ENCODE measurements at regions not wholly inside any gene's neighbourhood (a gene's known extent, or its start where the extent isn't known, plus 50 kb on each side); places are given as distances from the start of the nearest gene placed in this dataset.

DNA sequence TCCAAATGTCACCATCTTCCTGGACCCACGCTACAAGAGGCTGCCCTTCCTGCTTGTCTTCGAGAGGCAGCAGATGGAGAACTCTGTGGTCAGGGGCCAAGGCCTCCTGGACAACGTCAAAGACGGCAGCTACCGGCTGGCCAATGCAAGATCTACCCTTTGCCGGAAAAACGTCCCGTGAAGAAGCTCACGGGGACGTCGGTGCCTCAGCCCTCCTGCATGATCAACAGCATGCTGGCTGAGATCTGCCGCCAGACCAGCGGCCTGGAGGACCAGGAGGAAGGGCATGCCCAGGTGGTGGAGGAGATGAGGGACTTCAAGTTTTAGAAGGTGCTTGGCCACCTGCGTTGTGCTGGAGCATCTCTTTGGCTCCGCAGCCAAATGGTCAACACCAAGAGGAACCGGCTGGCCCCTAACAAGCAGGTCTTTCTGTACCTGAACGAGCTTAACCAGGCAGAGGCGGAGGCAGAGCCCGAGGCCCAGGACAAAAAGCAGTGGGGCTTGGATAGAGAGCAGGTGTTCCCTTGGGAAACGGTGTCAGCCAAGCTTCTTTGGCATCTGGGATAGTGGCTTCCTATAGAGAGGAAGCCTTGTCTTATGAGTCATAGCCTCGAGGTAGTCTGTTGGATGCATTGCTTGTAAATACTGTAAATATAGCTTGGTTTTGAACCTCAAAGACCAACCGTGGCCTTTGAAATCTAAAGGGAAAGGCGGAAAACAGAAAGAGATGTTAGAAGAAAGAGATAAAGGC is 94.8 kb upstream of the ELOVL6 start:
- H3F3A ChIP-seq (ENCODE audit: insufficient read depth, low read depth) = peaks cover 9% of the 10 kb centered on the region
- no peaks in the 10 kb centered on the region for H3K79me2 ChIP-seq (ENCODE audit: low read depth)
- CTCF ChIA-PET = interaction anchor here (0.6 kb wide), 1 partner anchor 18 kb away, joined by 3 read pairs; no protein-coding TSS in a partner anchor
- intact Hi-C loops (cut with micrococcal nuclease; ENCODE audit: unreplicated experiment) = loop anchor here (10.0 kb wide), 1 partner anchor 98 kb away; the partner anchor contains the start of gene ELOVL6
- POLR2A ChIA-PET (ENCODE audit: unreplicated experiment) = no interaction called here
- H3K9me3 ChIP-seq (ENCODE audit: insufficient read depth, low read depth) = no peaks in the 10 kb centered on the region
- no peak overlapping the region for H3K4me2 ChIP-seq
- H4K20me1 ChIP-seq (ENCODE audit: insufficient read depth) = no peaks in the 10 kb centered on the region
- H3K27me3 ChIP-seq (ENCODE audit: insufficient read depth, low read depth) = no peaks in the 10 kb centered on the region
- no peak overlapping the region for H3K4me3 ChIP-seq
- DNase-seq = no peak
- H3K27ac ChIP-seq = peak overlapping the region; percentile 67; the same call in 1 of the 2 replicates
- no peaks in the 10 kb centered on the region for H3K9me2 ChIP-seq (ENCODE audit: insufficient read depth)
- peaks cover 15% of the 10 kb centered on the region for H3K4me1 ChIP-seq (replicated peaks; ENCODE audit: insufficient read depth)
- BruUV-seq (replicated peaks) = no TSS peak
- H2AFZ ChIP-seq = no peak overlapping the region
- TF ChIP-seq EZH2 (IDR thresholded peaks at IDR 0.05; ENCODE audit: low read depth) = no peak
- TF ChIP-seq, protein P1, sequence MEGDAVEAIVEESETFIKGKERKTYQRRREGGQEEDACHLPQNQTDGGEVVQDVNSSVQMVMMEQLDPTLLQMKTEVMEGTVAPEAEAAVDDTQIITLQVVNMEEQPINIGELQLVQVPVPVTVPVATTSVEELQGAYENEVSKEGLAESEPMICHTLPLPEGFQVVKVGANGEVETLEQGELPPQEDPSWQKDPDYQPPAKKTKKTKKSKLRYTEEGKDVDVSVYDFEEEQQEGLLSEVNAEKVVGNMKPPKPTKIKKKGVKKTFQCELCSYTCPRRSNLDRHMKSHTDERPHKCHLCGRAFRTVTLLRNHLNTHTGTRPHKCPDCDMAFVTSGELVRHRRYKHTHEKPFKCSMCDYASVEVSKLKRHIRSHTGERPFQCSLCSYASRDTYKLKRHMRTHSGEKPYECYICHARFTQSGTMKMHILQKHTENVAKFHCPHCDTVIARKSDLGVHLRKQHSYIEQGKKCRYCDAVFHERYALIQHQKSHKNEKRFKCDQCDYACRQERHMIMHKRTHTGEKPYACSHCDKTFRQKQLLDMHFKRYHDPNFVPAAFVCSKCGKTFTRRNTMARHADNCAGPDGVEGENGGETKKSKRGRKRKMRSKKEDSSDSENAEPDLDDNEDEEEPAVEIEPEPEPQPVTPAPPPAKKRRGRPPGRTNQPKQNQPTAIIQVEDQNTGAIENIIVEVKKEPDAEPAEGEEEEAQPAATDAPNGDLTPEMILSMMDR (conservative IDR thresholded peaks at IDR 0.05) = no peak
- no peaks in the 10 kb centered on the region for H3K36me3 ChIP-seq (ENCODE audit: low read depth)

DNA sequence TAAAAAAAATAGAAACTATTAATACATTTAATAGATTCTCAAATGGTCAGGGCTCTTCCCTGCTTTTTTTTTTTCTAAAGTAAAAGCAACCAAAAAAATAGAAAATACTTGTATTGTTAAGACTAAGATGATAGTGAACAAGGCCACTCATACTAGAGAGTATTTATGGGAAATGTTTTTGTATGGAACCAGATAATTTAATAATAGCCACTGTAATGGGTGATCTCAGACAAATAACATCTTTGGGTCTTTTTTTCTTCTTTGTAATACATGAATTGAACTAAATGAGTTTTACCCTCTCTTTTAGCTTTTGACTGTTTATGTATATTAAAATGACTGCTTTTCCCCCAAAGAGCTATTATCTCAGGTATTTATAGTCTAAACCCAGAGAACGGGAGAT is 92.1 kb upstream of the ELOVL6 start:
- no peak overlapping the region for H3K27ac ChIP-seq

DNA sequence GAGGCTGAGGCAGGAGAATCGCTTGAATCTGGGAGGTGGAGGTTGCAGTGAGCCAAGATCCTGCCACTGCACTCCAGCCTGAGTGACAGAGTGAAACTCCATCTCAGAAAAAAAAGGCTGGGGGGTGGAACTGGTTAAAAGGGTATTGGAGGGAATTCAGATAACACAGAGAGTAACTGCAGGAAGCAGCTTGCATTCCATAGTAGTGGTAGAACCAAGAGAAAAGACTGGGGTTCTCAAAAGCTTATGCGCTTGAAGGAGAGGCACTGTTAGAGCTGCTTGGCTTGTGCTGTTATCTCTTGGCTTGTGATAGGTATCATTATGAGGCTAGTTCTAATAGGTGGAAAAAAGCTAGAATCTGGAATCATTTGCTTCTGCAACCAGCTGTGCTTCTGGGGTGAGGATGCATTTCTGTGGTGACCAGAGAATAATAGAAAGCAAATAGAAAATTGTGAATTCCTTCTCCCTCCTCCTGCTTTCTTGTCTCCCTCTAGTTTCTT is 91.2 kb upstream of the ELOVL6 start:
- no peak for TF ChIP-seq EZH2 (IDR thresholded peaks at IDR 0.05; ENCODE audit: low read depth)
- TF ChIP-seq, protein P1 (conservative IDR thresholded peaks at IDR 0.05) = no peak
- H3K27ac ChIP-seq = no peak overlapping the region
- no peaks in the 10 kb centered on the region for H3K9me2 ChIP-seq (ENCODE audit: insufficient read depth)
- peaks cover 14% of the 10 kb centered on the region; the same call in 1 of the 2 replicates for H3K4me1 ChIP-seq (replicated peaks; ENCODE audit: insufficient read depth)
- no peaks in the 10 kb centered on the region for H3K36me3 ChIP-seq (ENCODE audit: low read depth)
- H4K20me1 ChIP-seq (ENCODE audit: insufficient read depth) = no peaks in the 10 kb centered on the region
- CTCF ChIA-PET = no interaction called here
- no TSS peak for BruUV-seq (replicated peaks)
- no peak overlapping the region for H3K4me3 ChIP-seq
- H3K9me3 ChIP-seq (ENCODE audit: insufficient read depth, low read depth) = no peaks in the 10 kb centered on the region
- peaks cover 9% of the 10 kb centered on the region for H3F3A ChIP-seq (ENCODE audit: insufficient read depth, low read depth)
- POLR2A ChIA-PET (ENCODE audit: unreplicated experiment) = no interaction called here
- H2AFZ ChIP-seq = no peak overlapping the region
- no peaks in the 10 kb centered on the region for H3K27me3 ChIP-seq (ENCODE audit: insufficient read depth, low read depth)
- H3K4me2 ChIP-seq = no peak overlapping the region
- no peaks in the 10 kb centered on the region for H3K79me2 ChIP-seq (ENCODE audit: low read depth)
- no peak for DNase-seq
- intact Hi-C loops (cut with micrococcal nuclease; ENCODE audit: unreplicated experiment) = loop anchor here (10.0 kb wide), 1 partner anchor 95 kb away; the partner anchor contains the start of gene ELOVL6

More for the DNA sequence above, 92.1 kb upstream of the ELOVL6 start:
- no peaks in the 10 kb centered on the region for H3K27me3 ChIP-seq (ENCODE audit: insufficient read depth, low read depth)
- no peak overlapping the region for H3K4me3 ChIP-seq
- no peak overlapping the region for H2AFZ ChIP-seq
- CTCF ChIA-PET = no interaction called here
- DNase-seq = no peak
- no peak overlapping the region for H3K4me2 ChIP-seq
- TF ChIP-seq, protein P1 (conservative IDR thresholded peaks at IDR 0.05) = no peak
- no peak for TF ChIP-seq EZH2 (IDR thresholded peaks at IDR 0.05; ENCODE audit: low read depth)
- intact Hi-C loops (cut with micrococcal nuclease; ENCODE audit: unreplicated experiment) = loop anchor here (10.0 kb wide), 1 partner anchor 96 kb away; the partner anchor contains the start of gene ELOVL6
- no peaks in the 10 kb centered on the region for H3K9me2 ChIP-seq (ENCODE audit: insufficient read depth)
- no peaks in the 10 kb centered on the region for H3K36me3 ChIP-seq (ENCODE audit: low read depth)
- no TSS peak for BruUV-seq (replicated peaks)
- H3K9me3 ChIP-seq (ENCODE audit: insufficient read depth, low read depth) = no peaks in the 10 kb centered on the region
- H3K79me2 ChIP-seq (ENCODE audit: low read depth) = no peaks in the 10 kb centered on the region
- H3F3A ChIP-seq (ENCODE audit: insufficient read depth, low read depth) = peaks cover 9% of the 10 kb centered on the region
- H3K4me1 ChIP-seq (replicated peaks; ENCODE audit: insufficient read depth) = peaks cover 14% of the 10 kb centered on the region; the same call in 1 of the 2 replicates
- POLR2A ChIA-PET (ENCODE audit: unreplicated experiment) = no interaction called here
- no peaks in the 10 kb centered on the region for H4K20me1 ChIP-seq (ENCODE audit: insufficient read depth)
